ENCODE measurements at regions not wholly inside any gene's neighbourhood (a gene's known extent, or its start where the extent isn't known, plus 50 kb on each side); places are given as distances from the start of the nearest gene placed in this dataset.
"Not testable (repeated sequence)": the region's sequence is repeated elsewhere in the genome, so short reads cannot be mapped to it uniquely, and the experiment has no call there.

DNA sequence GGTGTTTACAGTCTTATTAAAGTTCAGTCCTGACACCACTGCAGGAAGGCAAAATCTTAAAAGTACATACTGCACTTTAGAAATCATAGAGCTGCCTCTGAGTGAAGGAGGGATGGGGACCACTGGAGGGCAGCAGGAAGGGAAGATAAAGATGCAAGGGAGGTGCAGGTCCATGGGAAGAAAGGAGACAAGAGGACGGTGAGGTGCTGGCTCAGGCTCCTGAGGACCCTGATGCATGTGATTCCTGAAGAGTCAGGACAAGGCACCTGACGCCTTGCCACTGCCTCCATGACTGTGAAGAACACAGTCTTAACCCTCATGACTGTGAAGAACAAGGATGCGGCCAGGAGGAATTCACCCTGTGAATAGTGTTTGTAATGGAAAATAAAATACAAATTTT lies 116.2 kb upstream of the NPAS2 start:
- no peak for DNase-seq

DNA sequence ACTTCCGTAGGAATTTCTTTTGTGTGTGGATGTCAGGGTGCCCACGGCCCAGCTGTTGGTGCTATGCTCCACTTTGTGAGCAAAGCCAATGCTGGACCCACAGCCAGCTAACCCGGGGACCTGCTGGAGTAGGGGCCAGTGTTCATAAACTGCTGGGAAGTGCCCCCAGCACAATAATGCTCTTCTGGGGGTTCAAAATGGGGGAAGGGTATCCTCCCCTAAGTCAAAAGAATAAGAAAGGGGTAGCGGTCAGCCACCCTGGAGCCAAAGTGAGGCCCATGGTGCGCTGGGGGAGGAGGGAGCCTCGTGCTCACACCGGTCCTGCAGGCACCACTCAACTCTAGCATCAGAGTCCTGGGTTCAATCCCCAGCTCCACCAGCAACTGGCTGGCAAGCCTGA lies 115.8 kb upstream of the NPAS2 start:
- no peak for DNase-seq

DNA sequence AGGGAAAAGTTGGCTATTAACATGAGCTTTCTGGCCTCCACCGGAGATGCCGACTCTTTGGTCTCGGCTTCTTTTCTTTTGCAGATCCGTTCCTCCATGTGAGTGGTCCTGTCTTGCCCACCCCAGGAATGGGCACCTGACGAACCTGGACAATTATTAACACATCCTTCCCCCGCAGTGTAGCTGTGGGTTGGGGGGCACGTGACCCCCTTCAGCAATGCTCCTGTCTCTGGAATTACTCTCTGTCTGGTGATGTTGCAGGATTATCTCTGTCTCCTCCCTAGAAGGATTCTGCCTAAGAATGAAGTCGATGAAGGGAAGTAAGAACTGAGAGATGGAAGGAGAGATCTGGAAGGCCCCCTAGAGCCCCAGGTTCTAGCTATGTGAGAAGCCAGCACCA lies 115.2 kb upstream of the NPAS2 start:
- DNase-seq = no peak

DNA sequence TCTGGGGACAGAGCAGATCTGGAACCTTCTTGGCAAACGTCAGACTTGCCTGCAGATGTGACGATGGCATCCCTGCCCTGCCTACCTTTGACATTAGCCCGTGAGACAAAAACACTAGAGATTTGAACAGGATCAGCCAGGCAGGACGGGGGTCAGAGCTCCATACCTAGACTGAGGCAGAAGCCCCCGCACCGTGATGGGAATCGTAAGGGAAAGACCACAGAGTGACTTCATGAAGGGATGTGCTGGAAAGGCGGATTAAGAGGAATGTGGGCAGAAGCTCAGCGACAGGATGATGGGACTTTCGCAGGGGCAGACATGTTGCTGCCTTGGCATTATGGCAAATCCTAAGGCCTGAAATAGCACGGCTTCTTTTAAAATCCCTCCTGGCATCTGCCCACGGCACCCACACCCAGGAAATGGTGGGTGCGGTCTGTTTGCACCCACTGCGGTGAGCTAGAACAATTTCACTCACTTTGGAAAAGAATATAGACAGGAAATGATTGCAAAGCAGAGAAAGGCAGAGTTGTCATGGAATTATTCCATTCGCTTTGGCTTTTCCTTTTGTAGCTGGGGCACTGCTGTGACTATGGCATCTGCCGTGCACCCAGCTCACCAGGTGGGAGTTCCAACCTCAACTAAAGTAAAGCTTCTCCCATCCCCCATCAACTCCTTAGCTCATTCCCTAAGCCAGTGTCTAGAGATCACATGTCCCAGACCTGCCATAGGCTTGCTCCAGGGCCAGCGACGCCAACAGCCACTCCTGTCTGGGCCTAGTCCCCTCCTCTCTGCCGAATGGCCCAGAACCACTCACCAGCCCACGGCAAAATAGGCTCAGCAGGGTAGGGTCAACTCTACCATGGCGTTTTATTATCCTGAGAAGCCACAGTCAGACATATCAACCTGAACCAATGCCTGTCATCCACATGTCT lies 112.7 kb upstream of the NPAS2 start:
- DNase-seq = no peak

DNA sequence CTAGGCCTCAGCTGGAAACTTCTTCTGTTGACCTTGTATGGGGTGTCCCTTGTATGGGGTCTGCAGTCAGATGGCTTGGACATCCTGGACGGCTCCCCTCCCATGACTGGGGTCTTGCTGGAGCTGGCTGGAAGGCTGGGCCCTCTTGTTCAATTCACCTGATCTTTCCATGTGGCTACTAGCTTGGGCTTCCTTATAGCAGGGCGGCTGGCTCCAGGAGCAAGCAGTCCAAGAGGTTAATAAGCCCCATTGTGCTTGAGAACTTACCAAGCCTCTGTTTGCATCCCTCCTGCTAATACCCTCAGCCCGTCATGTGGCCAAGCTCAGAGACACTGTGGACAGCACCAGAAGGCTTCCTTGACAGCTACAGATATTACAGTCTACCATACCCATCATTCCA lies 111.6 kb upstream of the NPAS2 start:
- no peak for DNase-seq

- no peak for DNase-seq
Observed at GRCh38 chr2:100713106-100713505, 106.8 kb upstream of the NPAS2 start.

DNA sequence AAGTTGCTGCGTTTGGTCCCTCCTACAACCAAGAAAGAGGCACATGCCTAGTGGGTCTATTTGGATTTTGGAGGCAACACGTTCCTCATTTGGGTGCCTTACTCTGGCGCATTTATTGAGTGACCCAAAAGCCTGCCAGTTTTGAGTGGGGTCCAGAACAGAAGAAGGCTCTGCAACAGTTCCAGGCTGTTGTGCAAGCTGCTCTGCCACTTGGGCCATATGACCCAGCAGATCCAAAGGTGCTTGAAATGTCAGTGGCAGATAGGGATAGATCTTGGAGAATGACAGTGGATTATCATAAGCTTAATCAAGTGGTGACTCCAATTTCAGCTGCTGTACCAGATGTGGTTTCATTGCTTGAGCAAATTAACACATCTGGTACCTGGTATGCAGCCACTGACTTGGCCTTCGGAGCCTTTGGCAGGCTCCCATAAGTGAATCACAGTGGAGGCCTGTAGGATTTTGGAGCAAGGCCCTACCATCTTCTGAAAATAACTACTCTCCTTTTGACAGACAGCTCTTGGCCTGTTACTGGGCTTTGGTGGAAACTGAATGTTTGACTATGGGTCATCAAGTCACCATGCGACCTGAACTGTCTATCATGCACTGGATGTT lies 105.4 kb upstream of the NPAS2 start:
- DNase-seq = not testable (repeated sequence)

DNA sequence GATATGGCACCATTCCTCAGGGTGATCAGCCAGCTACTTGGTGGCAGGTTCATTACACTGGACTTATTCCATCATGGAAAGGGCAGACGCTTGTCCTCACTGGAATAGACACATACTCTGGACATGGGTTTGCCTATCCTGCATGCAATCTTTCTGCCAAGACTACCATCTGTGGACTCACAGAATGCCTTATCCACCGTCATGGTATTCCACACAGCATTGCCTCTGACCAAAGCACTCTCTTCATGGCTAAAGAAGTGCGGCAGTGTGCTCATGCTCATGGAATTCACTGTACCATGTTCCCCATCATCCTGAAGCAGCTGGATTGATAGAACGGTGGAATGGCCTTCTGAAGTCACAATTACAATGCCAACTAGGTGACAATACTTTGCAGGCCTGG lies 104.1 kb upstream of the NPAS2 start:
- DNase-seq = not testable (repeated sequence)

DNA sequence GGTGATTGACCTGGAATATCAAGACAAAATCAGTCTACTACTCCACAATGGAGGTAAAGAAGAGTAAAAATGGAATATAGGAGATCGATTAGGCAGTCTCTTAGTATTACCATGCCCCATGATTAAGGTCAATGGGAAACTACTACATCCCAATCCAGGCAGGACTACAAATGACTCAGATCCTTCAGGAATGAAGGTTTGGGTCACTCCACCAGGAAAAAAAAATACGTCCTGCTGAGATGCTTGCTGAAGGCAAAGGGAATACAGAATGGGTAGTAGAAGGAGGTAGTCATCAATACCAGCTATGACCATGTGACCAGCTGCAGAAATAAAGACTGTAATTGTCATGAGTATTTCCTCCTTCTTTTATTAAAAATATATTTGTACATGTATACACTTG lies 103.4 kb upstream of the NPAS2 start:
- no peak for DNase-seq

DNA sequence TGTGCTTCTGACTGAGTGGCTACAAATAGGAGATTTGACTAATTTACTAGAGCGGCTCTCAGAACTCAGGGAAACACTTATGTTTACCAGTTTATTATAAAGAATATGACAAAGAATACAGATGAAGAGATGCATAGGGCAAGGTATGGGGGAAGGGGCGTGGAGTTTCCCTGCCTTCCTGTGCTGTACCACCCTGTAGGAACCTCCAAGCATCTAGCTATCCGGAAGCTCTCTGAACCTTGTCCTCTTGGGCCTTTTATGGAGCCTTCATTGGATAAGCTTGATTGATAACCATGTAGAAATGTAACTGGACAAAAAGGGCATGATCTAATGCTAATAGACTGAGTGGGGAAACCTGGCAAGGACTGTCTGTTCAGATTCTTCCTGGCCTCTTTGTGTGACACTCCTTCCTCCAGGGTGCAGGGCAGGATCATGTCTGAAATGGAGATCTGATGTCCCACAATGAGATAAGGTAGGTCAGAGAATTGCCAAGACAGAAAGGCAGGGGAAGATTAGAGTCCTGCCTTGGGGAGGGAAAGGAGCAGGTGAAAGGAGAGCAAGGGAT lies 101.8 kb upstream of the NPAS2 start:
- DNase-seq = no peak

GRCh38 chr2:100720445-100720844 lies 99.5 kb upstream of the NPAS2 start:
- no peak for DNase-seq

DNA sequence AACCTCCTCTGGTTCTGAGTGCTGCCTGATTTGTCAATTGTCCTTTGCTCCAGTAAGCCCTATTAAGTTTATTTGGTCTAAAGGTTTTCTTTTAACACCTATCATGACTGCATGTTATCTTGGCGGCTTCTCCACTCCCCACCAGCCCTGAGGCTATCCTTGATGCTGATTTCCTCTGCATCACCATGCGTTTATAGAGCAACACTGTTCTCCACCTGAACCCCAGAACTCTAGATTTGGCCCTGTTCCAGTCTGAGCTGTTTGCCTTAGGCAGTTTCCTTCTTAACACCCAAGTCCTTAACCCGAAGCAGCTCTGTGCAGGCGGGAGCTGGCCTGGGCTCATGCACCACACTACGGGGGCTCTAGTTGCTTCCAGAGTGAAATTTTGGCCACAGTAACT lies 98.2 kb upstream of the NPAS2 start:
- DNase-seq = no peak

- no peak for DNase-seq
Observed at GRCh38 chr2:100722125-100722524, 97.8 kb upstream of the NPAS2 start.

GRCh38 chr2:100726866-100727265 lies 93.1 kb upstream of the NPAS2 start:
- DNase-seq = no peak

DNA sequence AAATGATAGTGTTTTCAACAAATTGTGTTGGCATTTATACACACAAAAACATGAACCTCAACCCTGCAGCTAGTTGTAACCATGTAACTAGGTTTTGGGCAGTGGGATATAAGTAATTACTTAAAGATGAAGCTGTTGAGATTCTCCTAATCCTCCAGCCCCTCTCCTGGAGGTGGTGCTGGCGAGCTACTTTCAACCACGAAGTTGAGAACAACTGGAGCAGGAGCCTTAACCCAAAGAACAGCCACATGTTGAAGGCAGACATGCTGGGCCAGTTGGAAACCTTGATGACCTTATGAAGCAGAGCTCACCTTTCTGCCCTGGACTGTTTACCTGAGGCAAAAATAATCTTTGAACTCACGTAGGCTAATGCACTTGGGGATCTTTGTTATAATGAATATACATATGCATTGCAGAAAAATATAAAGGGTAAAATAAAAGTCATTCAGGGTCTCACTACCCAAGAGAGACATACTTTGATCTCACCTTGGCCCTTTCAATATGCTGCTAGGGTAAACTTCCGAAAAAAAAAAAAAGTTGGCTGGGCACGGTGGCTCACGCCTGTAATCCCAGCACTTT lies 89.6 kb upstream of the NPAS2 start:
- no peak for DNase-seq

GRCh38 chr2:100731535-100731981 lies 88.4 kb upstream of the NPAS2 start:
- no peak for DNase-seq

DNA sequence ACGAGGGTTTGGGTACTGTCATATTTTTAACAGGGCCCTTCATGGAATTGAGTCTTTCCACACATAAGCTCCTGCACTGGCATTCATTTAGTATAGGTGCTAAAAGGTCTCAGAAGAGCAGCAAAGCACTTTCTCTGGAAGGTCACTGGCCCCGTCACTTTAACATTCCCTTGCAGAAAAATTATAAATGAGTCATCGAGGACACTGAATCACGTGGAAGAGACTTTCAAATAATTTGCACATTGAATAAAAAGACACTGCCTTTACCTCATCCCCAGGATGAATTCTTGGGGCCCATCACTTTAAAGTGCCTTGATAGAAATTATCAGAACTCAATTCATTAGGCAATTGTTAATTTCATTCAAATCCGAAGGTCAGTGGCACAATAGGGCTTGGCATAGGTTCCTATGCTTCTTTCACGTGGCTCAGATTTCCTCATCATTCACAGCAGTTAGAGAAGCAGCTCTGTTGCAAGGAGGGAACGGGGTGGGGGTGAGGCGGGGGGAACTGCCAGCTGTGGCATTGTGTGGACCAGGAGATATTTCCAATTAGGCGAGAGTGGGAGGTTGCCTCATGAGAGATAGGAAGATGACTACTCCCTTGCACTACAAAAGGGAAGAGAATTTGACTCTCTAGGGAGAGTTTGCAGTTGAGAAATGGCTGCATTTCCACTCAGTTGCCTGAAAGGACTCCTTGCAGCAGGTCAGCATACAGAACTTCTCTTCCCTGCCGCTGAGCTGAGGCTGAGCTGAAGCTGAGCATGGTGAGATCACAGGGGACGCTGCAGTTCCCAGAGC lies 86.3 kb upstream of the NPAS2 start:
- peak; percentile 19 for DNase-seq

DNA sequence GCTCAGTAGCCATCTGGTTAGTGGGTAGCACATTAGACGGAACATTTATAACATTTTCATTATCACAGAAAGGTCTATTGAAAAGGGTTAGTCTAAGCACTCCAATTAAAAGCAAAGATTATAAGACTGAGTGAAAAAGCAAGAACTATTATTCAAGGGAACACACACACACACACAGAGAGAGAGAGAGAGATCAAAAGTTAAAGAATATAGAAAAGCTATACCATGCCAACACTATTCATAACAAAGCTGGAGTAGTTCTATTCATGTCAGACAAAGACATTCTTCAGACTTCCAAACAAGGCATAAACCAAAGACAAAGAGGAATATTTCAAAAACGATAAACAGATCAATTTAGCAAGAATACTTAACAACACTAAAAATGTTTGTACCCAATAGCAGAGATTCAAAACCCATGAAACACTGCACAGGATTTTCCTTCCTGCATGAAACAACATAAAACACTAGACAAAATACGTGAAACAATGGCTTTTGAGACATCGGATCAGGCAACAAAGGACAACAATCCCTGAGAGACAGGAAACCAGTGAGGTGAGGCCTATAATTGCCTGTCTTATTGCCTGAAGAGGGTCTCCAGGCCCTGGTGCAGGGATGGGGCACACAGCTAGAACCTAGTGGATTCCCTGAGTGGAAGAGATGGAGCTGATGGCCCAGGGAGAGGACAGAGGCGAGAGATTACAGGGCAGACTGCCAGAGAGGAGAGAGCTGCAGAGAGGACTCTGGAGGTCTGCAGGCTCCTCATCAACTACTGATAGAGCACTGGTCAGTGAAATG lies 83.6 kb upstream of the NPAS2 start:
- DNase-seq = no peak

DNA sequence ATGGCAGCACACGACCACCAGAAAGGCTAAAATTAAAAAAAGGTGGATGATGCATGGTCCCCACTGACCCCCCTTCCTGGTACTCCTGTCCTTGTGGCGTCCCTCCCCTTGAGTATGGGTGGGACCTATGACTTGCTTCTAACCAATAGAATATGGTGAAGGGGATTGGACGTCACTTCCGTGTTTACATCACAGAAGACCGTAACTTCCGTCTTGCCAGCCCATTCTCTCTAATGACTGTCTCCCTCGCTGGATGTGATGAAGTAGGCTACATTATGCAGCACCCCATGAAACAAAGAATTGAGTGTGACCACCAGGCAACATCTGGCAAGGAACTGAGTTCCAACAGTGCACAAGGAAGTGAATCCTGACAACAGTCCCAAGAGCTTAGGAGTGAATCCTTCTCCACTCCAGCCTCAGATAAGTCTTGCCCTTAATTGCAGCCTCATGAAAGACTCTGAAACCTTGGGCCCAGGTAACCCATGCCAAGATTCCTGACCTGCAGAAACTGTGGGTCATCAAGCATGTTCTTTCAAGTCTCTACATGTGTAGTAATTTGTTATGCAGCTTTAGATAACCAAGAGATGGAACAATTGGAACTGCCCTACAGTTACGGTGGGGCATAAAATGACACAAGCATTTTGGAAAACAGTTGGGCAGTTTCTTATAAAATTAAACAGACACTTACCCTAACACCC lies 80.1 kb upstream of the NPAS2 start:
- no peak for DNase-seq

GRCh38 chr2:100741880-100742276 lies 78.1 kb upstream of the NPAS2 start:
- no peak for DNase-seq

Data from right kidney (tissue), 1 donor.